Occipital lobe (tissue), 1 donor: ENCODE measurements at regions not wholly inside any gene's neighbourhood (a gene's known extent, or its start where the extent isn't known, plus 50 kb on each side); places are given as distances from the start of the nearest gene placed in this dataset.

ENCODE experiments used
- DNase-seq: peaks from one replicate; lab custom pipeline; 2025; lab: John Stamatoyannopoulos, UW

- no peak for DNase-seq
Measured at GRCh38 chr16:16782153-16782552, 403.2 kb downstream of the NPIPA7 start.

- no peak for DNase-seq
Measured at GRCh38 chr16:16788004-16788403, 409.1 kb downstream of the NPIPA7 start.

GRCh38 chr16:16790597-16790996 is 411.7 kb downstream of the NPIPA7 start:
- DNase-seq, result no peak

GRCh38 chr16:16791051-16791450 is 412.1 kb downstream of the NPIPA7 start:
- no peak for DNase-seq

- no peak for DNase-seq
Measured at GRCh38 chr16:16797239-16797638, 418.3 kb downstream of the NPIPA7 start.

GRCh38 chr16:16798504-16798903 is 419.6 kb downstream of the NPIPA7 start:
- DNase-seq, result no peak

- DNase-seq, result no peak
Measured at GRCh38 chr16:16805809-16806208, 426.9 kb downstream of the NPIPA7 start.

- no peak for DNase-seq
Measured at GRCh38 chr16:16815641-16816040, 436.7 kb downstream of the NPIPA7 start.

GRCh38 chr16:16817196-16817595 is 438.3 kb downstream of the NPIPA7 start:
- peak; percentile 7 for DNase-seq

GRCh38 chr16:16821261-16821660 is 442.3 kb downstream of the NPIPA7 start:
- DNase-seq, result no peak

- no peak for DNase-seq
Measured at GRCh38 chr16:16828913-16829398, 450.0 kb downstream of the NPIPA7 start.

- no peak for DNase-seq
Measured at GRCh38 chr16:16830401-16830800, 451.5 kb downstream of the NPIPA7 start.

- DNase-seq, result no peak
Measured at GRCh38 chr16:16830973-16831372, 452.0 kb downstream of the NPIPA7 start.

- no peak for DNase-seq
Measured at GRCh38 chr16:16833165-16833564, 454.2 kb downstream of the NPIPA7 start.

GRCh38 chr16:16850274-16850673 is 471.3 kb downstream of the NPIPA7 start:
- no peak for DNase-seq

GRCh38 chr16:16857012-16857411 is 478.1 kb downstream of the NPIPA7 start:
- DNase-seq, result no peak

- no peak for DNase-seq
Measured at GRCh38 chr16:16857603-16858283, 478.8 kb downstream of the NPIPA7 start.

- DNase-seq, result no peak
Measured at GRCh38 chr16:16861546-16861945, 482.6 kb downstream of the NPIPA7 start.

- no peak for DNase-seq
Measured at GRCh38 chr16:16863672-16864071, 484.7 kb downstream of the NPIPA7 start.

- DNase-seq, result no peak
Measured at GRCh38 chr16:16864536-16864935, 485.6 kb downstream of the NPIPA7 start.

- no peak for DNase-seq
Measured at GRCh38 chr16:16865374-16865773, 486.4 kb downstream of the NPIPA7 start.

GRCh38 chr16:16867973-16868372 is 489.0 kb downstream of the NPIPA7 start:
- no peak for DNase-seq

GRCh38 chr16:16868727-16869126 is 489.8 kb downstream of the NPIPA7 start:
- DNase-seq, result no peak

- no peak for DNase-seq
Measured at GRCh38 chr16:16869746-16870145, 490.8 kb downstream of the NPIPA7 start.
